SU-DHL-6 (cell line): ENCODE measurements at regions not wholly inside any gene's neighbourhood (a gene's known extent, or its start where the extent isn't known, plus 50 kb on each side); places are given as distances from the start of the nearest gene placed in this dataset.
"Not testable (repeated sequence)": the region's sequence is repeated elsewhere in the genome, so short reads cannot be mapped to it uniquely, and the experiment has no call there.

Source experiments
- H2AFZ ChIP-seq: fragments of 200-600 bp; sonication (generic); 2 replicates; pipeline ENCODE4 v1.6.1; 2014; ENCODE audit warnings: low read depth, mild to moderate bottlenecking, moderate library complexity, mixed read lengths, antibody characterized with exemption, low read length; ENCODE audit not compliant: severe bottlenecking
- H3F3A ChIP-seq: fragments of 200-600 bp; shearing (Covaris generic); 2 replicates; pipeline ENCODE4 v1.6.0; 2016; ENCODE audit warnings: antibody characterized with exemption, mild to moderate bottlenecking; ENCODE audit not compliant: insufficient read depth
- H3K27ac ChIP-seq: fragments of 200-600 bp; sonication (generic); 2 replicates; pipeline ENCODE4 v1.5.1; 2016; ENCODE audit warnings: low read depth, mild to moderate bottlenecking, low read length, moderate library complexity, mixed read lengths
- H3K27me3 ChIP-seq: fragments of 200-600 bp; sonication (generic), shearing (Covaris generic); 2 replicates; pipeline ENCODE4 v1.6.0; 2014; ENCODE audit warnings: mild to moderate bottlenecking, low read length
- H3K36me3 ChIP-seq: fragments of 200-600 bp; sonication (generic); 2 replicates; pipeline ENCODE4 v1.6.1; 2014; ENCODE audit warnings: mild to moderate bottlenecking, low read length, mixed read lengths
- H3K4me2 ChIP-seq: fragments of 300-600, 200-600 bp; shearing (Covaris generic), sonication (generic); 2 replicates; pipeline ENCODE4 v1.6.0; 2014; ENCODE audit warnings: low read length, low read depth, mild to moderate bottlenecking; ENCODE audit not compliant: poor library complexity, severe bottlenecking
- H3K4me3 ChIP-seq: fragments of 200-600 bp; sonication (generic); 2 replicates; pipeline ENCODE4 v1.5.1; 2014; ENCODE audit warnings: antibody characterized with exemption, low read length, mild to moderate bottlenecking, mixed read lengths; ENCODE audit not compliant: insufficient read depth, poor library complexity, severe bottlenecking
- H3K79me2 ChIP-seq: fragments of 200-600 bp; sonication (generic); 2 replicates; pipeline ENCODE4 v1.6.1; 2014; ENCODE audit warnings: mild to moderate bottlenecking, low read length, moderate library complexity; ENCODE audit not compliant: insufficient read depth
- H3K9ac ChIP-seq: fragments of 200-600 bp; sonication (generic); 2 replicates; pipeline ENCODE4 v1.7.0; 2014; ENCODE audit warnings: mild to moderate bottlenecking, low read length
- H3K9me2 ChIP-seq: fragments of 200-600 bp; sonication (generic); replicated peaks from 2 replicates; pipeline ENCODE4 v1.6.1; 2014; ENCODE audit warnings: low read length; ENCODE audit not compliant: insufficient read depth
- H3K9me3 ChIP-seq: fragments of 200-600 bp; sonication (generic); 2 replicates; pipeline ENCODE4 v1.6.1; 2014; ENCODE audit warnings: low read length, mixed read lengths; ENCODE audit not compliant: insufficient read depth
- H4K20me1 ChIP-seq: fragments of 200-600 bp; sonication (generic); 2 replicates; pipeline ENCODE4 v1.6.1; 2014; ENCODE audit warnings: low read depth, mild to moderate bottlenecking, antibody characterized with exemption, low read length, moderate library complexity, mixed read lengths
- EZH2phosphoT487 ChIP-seq: fragments of 200-600 bp; sonication (generic), shearing (Covaris generic); conservative IDR thresholded peaks from 2 replicates; pipeline ENCODE4 v1.6.1; 2018; ENCODE audit warnings: mild to moderate bottlenecking, antibody characterized with exemption, low read length, moderate library complexity, mixed read lengths
- TF ChIP-seq, protein P1 (sequence below): fragments of 200-600 bp; sonication (generic); IDR thresholded peaks from one replicate; pipeline ENCODE4 v1.5.1; 2017; ENCODE audit warnings: antibody characterized with exemption, mild to moderate bottlenecking, low read length, moderate library complexity; ENCODE audit not compliant: insufficient read depth, poor library complexity, severe bottlenecking

DNA sequence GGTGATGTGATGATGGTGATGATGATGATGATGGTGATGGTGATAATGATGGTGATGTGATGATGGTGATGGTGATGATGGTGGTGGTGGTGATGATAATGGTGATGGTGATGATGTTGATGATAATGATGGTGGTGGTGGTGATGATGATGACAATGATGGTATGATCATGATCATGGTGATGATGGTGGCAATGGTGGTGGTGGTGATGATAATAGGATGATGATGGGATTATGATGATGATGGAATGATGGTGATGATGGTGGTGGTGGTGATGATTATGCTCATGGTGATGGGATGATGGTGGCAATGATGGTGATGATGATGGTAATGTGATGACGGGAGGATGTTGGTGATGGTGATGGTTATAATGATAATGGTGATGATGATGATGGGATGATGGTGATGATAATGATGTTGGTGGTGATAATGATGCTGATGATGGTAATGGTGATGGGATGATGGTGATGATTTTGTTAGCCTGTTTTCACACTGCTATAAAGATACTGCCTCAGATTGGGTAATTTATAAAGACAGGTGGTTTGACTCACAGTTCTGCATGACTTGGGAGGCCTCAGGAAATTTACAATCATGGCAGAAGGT, 314.8 kb upstream of the SFSWAP start:
- H3K27me3 ChIP-seq: no peaks in the 10 kb centered on the region
- H3K36me3 ChIP-seq: no peaks in the 10 kb centered on the region
- no peaks in the 10 kb centered on the region for H3F3A ChIP-seq
- no peaks in the 10 kb centered on the region for H4K20me1 ChIP-seq
- no peak overlapping the region for H3K4me2 ChIP-seq
- H3K9me2 ChIP-seq: no peaks in the 10 kb centered on the region
- no peak overlapping the region for H3K9ac ChIP-seq
- H3K27ac ChIP-seq: no peak overlapping the region
- H2AFZ ChIP-seq: no peak overlapping the region
- TF ChIP-seq, protein P1, sequence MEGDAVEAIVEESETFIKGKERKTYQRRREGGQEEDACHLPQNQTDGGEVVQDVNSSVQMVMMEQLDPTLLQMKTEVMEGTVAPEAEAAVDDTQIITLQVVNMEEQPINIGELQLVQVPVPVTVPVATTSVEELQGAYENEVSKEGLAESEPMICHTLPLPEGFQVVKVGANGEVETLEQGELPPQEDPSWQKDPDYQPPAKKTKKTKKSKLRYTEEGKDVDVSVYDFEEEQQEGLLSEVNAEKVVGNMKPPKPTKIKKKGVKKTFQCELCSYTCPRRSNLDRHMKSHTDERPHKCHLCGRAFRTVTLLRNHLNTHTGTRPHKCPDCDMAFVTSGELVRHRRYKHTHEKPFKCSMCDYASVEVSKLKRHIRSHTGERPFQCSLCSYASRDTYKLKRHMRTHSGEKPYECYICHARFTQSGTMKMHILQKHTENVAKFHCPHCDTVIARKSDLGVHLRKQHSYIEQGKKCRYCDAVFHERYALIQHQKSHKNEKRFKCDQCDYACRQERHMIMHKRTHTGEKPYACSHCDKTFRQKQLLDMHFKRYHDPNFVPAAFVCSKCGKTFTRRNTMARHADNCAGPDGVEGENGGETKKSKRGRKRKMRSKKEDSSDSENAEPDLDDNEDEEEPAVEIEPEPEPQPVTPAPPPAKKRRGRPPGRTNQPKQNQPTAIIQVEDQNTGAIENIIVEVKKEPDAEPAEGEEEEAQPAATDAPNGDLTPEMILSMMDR: no peak
- peaks cover 8% of the 10 kb centered on the region; the same call in 1 of the 2 replicates for H3K9me3 ChIP-seq
- H3K4me3 ChIP-seq: no peak overlapping the region
- no peaks in the 10 kb centered on the region for H3K79me2 ChIP-seq

DNA sequence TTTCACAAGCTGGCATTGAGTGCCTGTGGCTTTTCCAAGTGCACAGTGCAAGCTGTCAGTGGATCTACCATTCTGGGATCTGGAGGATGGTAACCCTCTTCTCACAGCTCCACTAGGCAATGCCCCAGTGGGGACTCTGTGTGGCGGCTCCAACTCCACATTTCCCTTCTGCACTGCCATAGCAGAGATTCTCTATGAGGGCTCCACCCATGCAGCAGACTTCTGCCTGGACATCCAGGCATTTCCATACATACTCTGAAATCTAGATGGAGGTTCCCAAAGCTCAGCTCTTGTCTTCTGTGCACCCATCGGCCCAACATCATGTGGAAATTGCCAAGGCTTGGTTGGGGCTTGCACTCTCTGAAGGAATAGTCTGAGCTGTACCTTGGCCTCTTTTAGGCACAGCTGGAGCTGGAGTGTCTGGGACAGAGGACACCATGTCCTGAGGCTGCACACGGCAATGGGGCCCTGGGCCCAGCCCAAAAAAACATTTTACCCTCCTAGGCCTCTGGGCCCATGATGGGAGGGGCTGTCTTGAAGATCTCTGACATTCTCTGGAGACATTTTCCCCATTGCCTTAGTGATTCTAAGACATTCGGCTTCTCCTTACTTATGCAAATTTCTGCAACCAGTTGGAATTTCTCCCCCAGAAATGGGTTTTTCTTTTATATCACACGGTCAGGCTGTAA, 313.3 kb upstream of the SFSWAP start:
- TF ChIP-seq, protein P1: no peak
- no peak for TF ChIP-seq EZH2phosphoT487
- Histone ChIP-seq H3K79me2 (no peaks in the 10 kb centered on the region), H3K4me2 (no peak overlapping the region), H3K36me3 (no peaks in the 10 kb centered on the region), H4K20me1 (no peaks in the 10 kb centered on the region), H3K9me3 (peaks cover 8% of the 10 kb centered on the region; the same call in 1 of the 2 replicates), H3F3A (no peaks in the 10 kb centered on the region), H3K27ac (no peak overlapping the region), H3K9me2 (no peaks in the 10 kb centered on the region), H2AFZ (no peak overlapping the region), H3K4me3 (no peak overlapping the region), H3K27me3 (no peaks in the 10 kb centered on the region), H3K9ac (no peak overlapping the region)

DNA sequence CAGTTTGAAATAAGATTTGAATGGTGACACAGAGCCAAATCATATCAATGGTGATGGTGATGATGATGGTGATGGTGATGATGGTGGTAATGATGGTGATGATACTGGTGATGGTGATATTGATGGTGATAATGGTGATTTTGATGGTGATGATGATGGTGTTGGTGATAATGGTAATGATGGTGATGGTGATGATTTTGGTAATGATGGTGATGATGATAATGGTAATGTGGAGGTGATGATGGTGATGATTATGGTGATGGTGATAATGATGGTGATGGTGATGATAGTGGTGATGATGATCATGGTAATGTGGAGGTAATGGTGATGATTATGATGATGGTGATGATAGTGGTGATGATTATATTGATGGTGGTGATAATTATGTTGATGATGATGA, 311.9 kb upstream of the SFSWAP start:
- Histone ChIP-seq H4K20me1 (no peaks in the 10 kb centered on the region), H3K27me3 (no peaks in the 10 kb centered on the region), H3K4me2 (no peak overlapping the region), H3K4me3 (no peak overlapping the region), H3K27ac (no peak overlapping the region), H3F3A (no peaks in the 10 kb centered on the region), H2AFZ (no peak overlapping the region), H3K36me3 (no peaks in the 10 kb centered on the region), H3K9me3 (peaks cover 8% of the 10 kb centered on the region; the same call in 1 of the 2 replicates), H3K9me2 (no peaks in the 10 kb centered on the region), H3K79me2 (no peaks in the 10 kb centered on the region), H3K9ac (no peak overlapping the region)
- TF ChIP-seq, protein P1: no peak
- TF ChIP-seq EZH2phosphoT487: no peak

DNA sequence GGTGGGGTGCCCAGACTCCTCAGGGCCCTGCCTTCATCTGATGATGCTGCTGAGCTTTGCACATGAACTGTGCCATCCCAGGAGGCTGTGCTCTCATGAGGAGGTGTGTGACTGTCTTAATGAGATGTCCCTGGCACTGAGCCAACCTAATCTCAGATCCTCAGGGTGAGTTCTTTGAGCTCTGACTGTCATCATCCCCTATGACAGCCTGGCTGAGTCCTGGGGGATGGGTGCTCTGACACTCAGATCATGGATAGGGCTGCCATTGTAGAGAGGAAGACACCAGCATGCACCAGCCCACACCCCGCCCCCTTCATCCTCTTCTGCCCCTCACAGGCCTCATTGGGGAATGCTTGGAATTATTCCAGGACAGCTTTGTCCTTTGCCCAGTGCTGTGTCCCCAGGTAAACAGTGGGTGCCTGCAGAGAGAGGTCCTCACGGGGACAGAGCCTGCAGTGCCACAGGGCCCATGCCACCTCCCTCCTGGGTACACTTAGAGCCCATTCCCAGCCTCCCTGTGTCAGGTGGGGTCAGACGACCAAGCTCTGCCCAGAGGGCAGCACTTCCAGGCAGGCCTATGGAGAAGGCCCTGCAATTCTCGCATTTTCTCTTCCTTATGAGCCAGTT, 310.1 kb upstream of the SFSWAP start:
- not testable (repeated sequence) for H3K4me2 ChIP-seq, H3K4me3 ChIP-seq, H2AFZ ChIP-seq, H3K9me3 ChIP-seq, H3K36me3 ChIP-seq, H3K27me3 ChIP-seq, H3K27ac ChIP-seq, H4K20me1 ChIP-seq, H3F3A ChIP-seq, H3K9ac ChIP-seq, H3K9me2 ChIP-seq, H3K79me2 ChIP-seq

DNA sequence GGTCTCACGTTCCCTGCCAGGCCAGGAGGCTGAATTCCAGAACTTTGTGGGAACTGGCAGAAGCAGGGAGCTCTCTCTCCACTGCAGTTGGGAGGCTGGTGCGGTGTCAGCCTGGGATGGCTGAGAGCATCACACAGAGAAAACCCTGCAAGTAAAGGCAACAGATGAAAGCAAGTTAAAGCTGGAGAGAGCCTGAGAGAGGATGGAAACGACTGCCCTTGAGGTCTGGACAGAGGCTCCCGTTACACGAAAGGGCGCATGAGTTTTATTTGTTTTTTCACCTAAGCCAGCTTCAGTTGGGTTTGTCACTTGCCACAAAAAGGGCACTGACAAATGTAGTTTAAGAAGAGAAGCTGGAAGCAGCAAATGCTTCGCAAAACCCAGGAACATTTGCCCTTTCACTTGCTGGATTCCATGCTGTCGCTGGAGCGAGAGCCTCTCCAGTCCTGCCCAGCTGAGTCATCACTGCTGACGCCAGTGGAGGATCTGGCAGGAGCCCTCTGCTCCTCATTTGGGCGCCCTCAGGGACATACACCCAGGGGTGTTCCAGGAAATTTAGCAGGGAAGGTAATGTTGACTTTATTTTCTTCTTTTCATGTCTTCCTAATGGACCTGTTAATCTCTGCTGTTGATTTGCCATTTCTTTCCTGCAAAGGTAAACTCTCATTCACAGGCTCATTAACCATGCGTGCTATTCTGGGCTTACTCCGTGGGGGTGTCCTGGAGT, 308.8 kb upstream of the SFSWAP start:
- H3F3A ChIP-seq, H2AFZ ChIP-seq, H3K27ac ChIP-seq, H3K9me2 ChIP-seq, H3K9me3 ChIP-seq, H4K20me1 ChIP-seq, H3K36me3 ChIP-seq, H3K9ac ChIP-seq, H3K27me3 ChIP-seq, H3K4me3 ChIP-seq, H3K79me2 ChIP-seq, H3K4me2 ChIP-seq: not testable (repeated sequence)
